Erythroblast (primary cell): ENCODE measurements at regions not wholly inside any gene's neighbourhood (a gene's known extent, or its start where the extent isn't known, plus 50 kb on each side); places are given as distances from the start of the nearest gene placed in this dataset.

Experiments
- GATA1 ChIP-seq: IDR thresholded peaks from 2 replicates; pipeline ENCODE4 v1.6.1; 2011; ENCODE audit warnings: low read depth, mild to moderate bottlenecking, control low read depth, low read length, moderate library complexity
- POLR2A ChIP-seq: IDR thresholded peaks from 2 replicates; pipeline ENCODE4 v1.6.1; 2011; ENCODE audit warnings: mild to moderate bottlenecking, low read length

DNA sequence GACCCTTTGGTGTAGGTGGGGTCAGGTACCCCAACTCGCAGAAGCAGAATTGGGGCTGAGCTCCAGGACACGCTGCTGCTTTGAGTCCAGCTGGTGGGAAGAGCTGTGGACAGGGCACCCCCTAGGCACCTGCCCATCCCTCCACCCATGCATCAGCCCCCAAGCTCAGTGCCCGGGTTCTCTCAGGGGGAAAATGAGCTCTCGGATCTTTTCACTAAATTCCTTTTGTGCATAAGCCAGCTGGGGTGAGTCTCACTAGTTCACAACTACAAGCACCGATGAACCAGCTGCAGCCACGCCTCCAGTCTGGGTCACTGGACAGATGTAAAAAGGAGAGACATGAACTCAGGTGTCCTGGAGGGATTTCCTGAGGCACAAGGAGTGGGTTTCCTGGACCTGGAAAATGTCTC lies 286.8 kb downstream of the CRLF2 start:
- TF ChIP-seq POLR2A (no peak), GATA1 (no peak)
